Right lobe of liver (tissue), 4 donors: ENCODE measurements at regions not wholly inside any gene's neighbourhood (a gene's known extent, or its start where the extent isn't known, plus 50 kb on each side); places are given as distances from the start of the nearest gene placed in this dataset.

Experiments
- CTCF ChIP-seq, 4 donors: fragments of 200-600 bp in 3 of 4; fragments of 450-650 bp in 1 of 4; IDR thresholded peaks; one replicate each; pipeline versions ENCODE4 v1.5.1 to v1.8.0; 2016 to 2022; ENCODE audit warnings: antibody characterized with exemption in 4 of 4, mild to moderate bottlenecking in 2 of 4
- POLR2A ChIP-seq: fragments of 450-650 bp; IDR thresholded peaks from one replicate; pipeline ENCODE4 v1.6.1; 2017; ENCODE audit warnings: antibody characterized with exemption, mild to moderate bottlenecking
- donor health status: DM: no; HTN: no; CAD: no.
- donor health status: DM: no; HTN: no; CAD: no.
- donor health status: DM: no; HTN: yes; CAD: no.

GRCh38 chr10:123518765-123519164 lies 147.4 kb upstream of the GPR26 start:
- TF ChIP-seq CTCF (IDR thresholded peaks at IDR 0.05), result no peak
- no peak for TF ChIP-seq POLR2A
